Activated CD4-positive, alpha-beta T cell treated with anti-CD3 and anti-CD28 coated beads for 48 hours (primary cell): ENCODE measurements at regions not wholly inside any gene's neighbourhood (a gene's known extent, or its start where the extent isn't known, plus 50 kb on each side); places are given as distances from the start of the nearest gene placed in this dataset.

Source experiments
- DNase-seq: peaks from one replicate; pipeline ENCODE4 v3.0.0-alpha.2; 2020

GRCh38 chr7:7127773-7128172 is 54.6 kb upstream of the C1GALT1 start:
- no peak for DNase-seq

- DNase-seq, result no peak
These were observed 53.0 kb upstream of the C1GALT1 start for GRCh38 chr7:7129381-7129780.

- DNase-seq, result no peak
These were observed 51.1 kb upstream of the C1GALT1 start for GRCh38 chr7:7131273-7131672.
